H9 (cell line): ENCODE measurements at regions not wholly inside any gene's neighbourhood (a gene's known extent, or its start where the extent isn't known, plus 50 kb on each side); places are given as distances from the start of the nearest gene placed in this dataset.

Source experiments
- DNase-seq: peaks from one replicate; pipeline ENCODE4 v3.0.0-alpha.2; 2017
- H2AFZ ChIP-seq: one replicate; pipeline ENCODE4 v1.6.1; 2013; ENCODE audit warnings: mild to moderate bottlenecking, low read length, control low read depth, moderate library complexity
- H2AK5ac ChIP-seq: 2 replicates; pipeline ENCODE4 v1.6.1; 2013; ENCODE audit warnings: low read length, control low read depth, mixed read lengths; ENCODE audit not compliant: insufficient read length
- H2BK120ac ChIP-seq: one replicate; pipeline ENCODE4 v1.6.1; 2013; ENCODE audit warnings: low read depth, mild to moderate bottlenecking, low read length, control low read depth, inconsistent platforms; ENCODE audit not compliant: poor library complexity, severe bottlenecking
- H2BK12ac ChIP-seq: 2 replicates; pipeline ENCODE4 v1.6.1; 2013; ENCODE audit warnings: low read length, control low read depth, mixed read lengths, low read depth; ENCODE audit not compliant: insufficient read length
- H2BK15ac ChIP-seq: 2 replicates; pipeline ENCODE4 v1.6.1; 2013; ENCODE audit warnings: low read depth, low read length, control low read depth
- H2BK20ac ChIP-seq: one replicate; pipeline ENCODE4 v1.6.1; 2013; ENCODE audit warnings: low read depth, mild to moderate bottlenecking, low read length, control low read depth, inconsistent platforms; ENCODE audit not compliant: poor library complexity, severe bottlenecking
- H2BK5ac ChIP-seq: 2 replicates; pipeline ENCODE4 v1.6.1; 2013; ENCODE audit warnings: low read length, control low read depth, mixed read lengths; ENCODE audit not compliant: insufficient read length
- H3K14ac ChIP-seq: 2 replicates; pipeline ENCODE4 v1.6.1; 2013; ENCODE audit warnings: low read length, control low read depth; ENCODE audit not compliant: insufficient read depth
- H3K18ac ChIP-seq: 2 replicates; pipeline ENCODE4 v1.6.1; 2013; ENCODE audit warnings: low read depth, mild to moderate bottlenecking, mixed read lengths, low read length, control low read depth; ENCODE audit not compliant: insufficient read length
- H3K23ac ChIP-seq: 2 replicates; pipeline ENCODE4 v1.6.1; 2013; ENCODE audit warnings: low read length, control low read depth, mixed read lengths, low read depth; ENCODE audit not compliant: insufficient read length
- H3K23me2 ChIP-seq: 2 replicates; pipeline ENCODE4 v1.6.1; 2013; ENCODE audit warnings: low read depth, mild to moderate bottlenecking, mixed read lengths, low read length, control low read depth; ENCODE audit not compliant: insufficient read length, poor library complexity, severe bottlenecking
- H3K27ac ChIP-seq: 2 replicates; pipeline ENCODE4 v1.5.1; 2013; ENCODE audit warnings: low read length, control low read depth, mixed read lengths, low read depth; ENCODE audit not compliant: insufficient read length
- H3K27me3 ChIP-seq: 2 replicates; pipeline ENCODE4 v1.6.1; 2013; ENCODE audit warnings: low read length, control low read depth, inconsistent platforms; ENCODE audit not compliant: insufficient read depth
- H3K4ac ChIP-seq: 2 replicates; pipeline ENCODE4 v1.6.1; 2013; ENCODE audit warnings: low read depth, mild to moderate bottlenecking, control low read depth, inconsistent platforms, low read length, moderate library complexity
- H3K4me1 ChIP-seq: 2 replicates; pipeline ENCODE4 v1.6.1; 2013; ENCODE audit warnings: low read length, control low read depth, inconsistent platforms; ENCODE audit not compliant: insufficient read depth
- H3K4me2 ChIP-seq: 2 replicates; pipeline ENCODE4 v1.6.1; 2013; ENCODE audit warnings: low read length, control low read depth, mixed read lengths; ENCODE audit not compliant: insufficient read length, insufficient read depth
- H3K56ac ChIP-seq: 2 replicates; pipeline ENCODE4 v1.6.1; 2013; ENCODE audit warnings: low read depth, mild to moderate bottlenecking, mixed read lengths, low read length, control low read depth; ENCODE audit not compliant: insufficient read length
- H3K79me1 ChIP-seq: 2 replicates; pipeline ENCODE4 v1.6.1; 2013; ENCODE audit warnings: low read depth, mild to moderate bottlenecking, moderate library complexity, low read length, control low read depth, inconsistent platforms; ENCODE audit not compliant: insufficient read depth, poor library complexity, severe bottlenecking
- H3K79me2 ChIP-seq: 2 replicates; pipeline ENCODE4 v1.6.1; 2013; ENCODE audit warnings: low read length, control low read depth, inconsistent platforms; ENCODE audit not compliant: insufficient read depth
- H3K9ac ChIP-seq: 2 replicates; pipeline ENCODE4 v1.6.1; 2013; ENCODE audit warnings: low read length, control low read depth, mixed read lengths; ENCODE audit not compliant: insufficient read length; ENCODE audit errors: extremely low read depth
- H3K9me3 ChIP-seq: one replicate; pipeline ENCODE4 v1.6.1; 2013; ENCODE audit warnings: low read depth, low read length, inconsistent platforms; ENCODE audit not compliant: control insufficient read depth
- H3T11ph ChIP-seq: one replicate; pipeline ENCODE4 v1.6.1; 2013; ENCODE audit warnings: mild to moderate bottlenecking, low read length, control low read depth, inconsistent platforms
- H4K20me1 ChIP-seq: one replicate; pipeline ENCODE4 v1.6.1; 2013; ENCODE audit not compliant: control insufficient read depth, insufficient read length, insufficient read depth
- H4K5ac ChIP-seq: 2 replicates; pipeline ENCODE4 v1.6.1; 2013; ENCODE audit warnings: low read depth, mild to moderate bottlenecking, mixed read lengths, low read length, control low read depth; ENCODE audit not compliant: insufficient read length
- H4K8ac ChIP-seq: replicated peaks from 2 replicates; pipeline ENCODE4 v1.6.1; 2013; ENCODE audit warnings: low read length, control low read depth, mixed read lengths, low read depth; ENCODE audit not compliant: insufficient read length
- H4K91ac ChIP-seq: 2 replicates; pipeline ENCODE4 v1.6.1; 2013; ENCODE audit warnings: low read depth, mild to moderate bottlenecking, moderate library complexity, mixed read lengths, low read length, control low read depth; ENCODE audit not compliant: insufficient read length
- H3K27ac Mint-ChIP-seq, 3 experiments: 2 replicates in 2 of 3; 3 replicates in 1 of 3; pipeline ENCODE4 v1.8.0; 2020 to 2021; ENCODE audit warnings: mixed read lengths in 3 of 3, mild to moderate bottlenecking in 1 of 3, moderate library complexity in 1 of 3
- H3K27me3 Mint-ChIP-seq: 2 replicates; pipeline ENCODE4 v1.8.0; 2021; ENCODE audit warnings: low read depth, mild to moderate bottlenecking, moderate library complexity, mixed read lengths
- H3K36me3 Mint-ChIP-seq, 3 experiments: 2 replicates in 2 of 3; 3 replicates in 1 of 3; pipeline ENCODE4 v1.8.0; 2020 to 2021; ENCODE audit warnings: low read depth in 3 of 3, mixed read lengths in 3 of 3; ENCODE audit not compliant: insufficient read depth in 1 of 3
- H3K4me1 Mint-ChIP-seq, 2 experiments: 2 replicates each; pipeline ENCODE4 v1.8.0; 2020; ENCODE audit warnings: mixed read lengths in 2 of 2
- H3K4me3 Mint-ChIP-seq, 2 experiments: 2 replicates in 1 of 2; 3 replicates in 1 of 2; pipeline ENCODE4 v1.8.0; 2020 to 2021; ENCODE audit warnings: mild to moderate bottlenecking in 2 of 2, mixed read lengths in 2 of 2, moderate library complexity in 1 of 2
- H3K9me3 Mint-ChIP-seq, 2 experiments: 2 replicates in 1 of 2; 3 replicates in 1 of 2; pipeline ENCODE4 v1.8.0; 2020; ENCODE audit warnings: mild to moderate bottlenecking in 2 of 2, mixed read lengths in 2 of 2, moderate library complexity in 1 of 2
- WGBS: extraction: QIAGEN DNeasy Blood & Tissue Kit; methylation state at CpG from one replicate; pipeline ENCODE4 v1.1.7; 2013; ENCODE audit warnings: missing lambda C conversion rate, low lambda C conversion rate, mixed read lengths; ENCODE audit not compliant: insufficient read length; ENCODE audit errors: extremely low coverage; 5-methylcytosine and 5-hydroxymethylcytosine counted together
- TF ChIP-seq, protein P1 (sequence below): fragments of 200-600 bp; sonication (generic); conservative IDR thresholded peaks from 3 replicates; pipeline ENCODE4 v1.8.0; 2021; ENCODE audit warnings: antibody characterized with exemption, mild to moderate bottlenecking

DNA sequence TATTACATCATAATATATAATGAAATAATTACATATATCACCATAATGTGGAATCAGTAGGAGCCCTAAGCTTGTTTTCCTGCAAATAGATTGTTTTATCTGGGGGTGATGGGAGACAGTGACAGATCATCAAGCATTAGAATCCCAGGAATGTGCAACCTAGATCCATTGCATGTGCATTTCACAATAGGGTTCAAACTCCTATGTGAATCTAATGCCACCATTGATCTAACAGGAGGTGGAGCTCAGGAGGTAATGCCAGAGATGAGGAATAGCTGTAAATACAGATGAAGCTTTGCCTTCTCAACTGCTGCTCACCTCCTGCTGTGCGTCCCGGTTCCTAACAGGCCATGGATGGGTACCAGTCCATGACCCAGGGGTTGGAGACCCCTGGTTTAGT is 63.8 kb upstream of the CHORDC1 start:
- Histone ChIP-seq H4K91ac (no peak overlapping the region), H3T11ph (no peak overlapping the region), H2BK120ac (no peak overlapping the region), H3K4ac (no peak overlapping the region), H4K8ac (no peak overlapping the region), H3K14ac (no peak overlapping the region), H2AK5ac (no peak overlapping the region), H3K79me1 (no peaks in the 10 kb centered on the region), H4K20me1 (no peaks in the 10 kb centered on the region), H3K4me1 (no peaks in the 10 kb centered on the region), H2BK20ac (no peak overlapping the region), H2BK5ac (no peak overlapping the region), H3K23ac (no peak overlapping the region), H3K9me3 (no peaks in the 10 kb centered on the region), H4K5ac (no peak overlapping the region), H2BK12ac (no peak overlapping the region), H3K56ac (no peak overlapping the region), H2AFZ (no peak overlapping the region), H3K23me2 (no peaks in the 10 kb centered on the region), H3K18ac (no peak overlapping the region), H3K27ac (no peak overlapping the region), H3K79me2 (no peaks in the 10 kb centered on the region), H3K9ac (no peak overlapping the region), H2BK15ac (no peak overlapping the region), H3K27me3 (no peaks in the 10 kb centered on the region), H3K4me2 (no peak overlapping the region)
- H3K27ac Mint-ChIP-seq = no peak overlapping the region
- no peaks in the 10 kb centered on the region; a peak in 1 of 7 replicates for H3K36me3 Mint-ChIP-seq
- H3K9me3 Mint-ChIP-seq = peaks cover 0 to 2% of the 10 kb centered on the region in 2 experiments; a peak in 1 of 5 replicates
- H3K4me3 Mint-ChIP-seq = no peak overlapping the region
- DNase-seq = no peak
- peaks cover 3 to 5% of the 10 kb centered on the region in 2 experiments; a peak in 2 of 4 replicates for H3K4me1 Mint-ChIP-seq
- H3K27me3 Mint-ChIP-seq = no peaks in the 10 kb centered on the region
- TF ChIP-seq, protein P1, sequence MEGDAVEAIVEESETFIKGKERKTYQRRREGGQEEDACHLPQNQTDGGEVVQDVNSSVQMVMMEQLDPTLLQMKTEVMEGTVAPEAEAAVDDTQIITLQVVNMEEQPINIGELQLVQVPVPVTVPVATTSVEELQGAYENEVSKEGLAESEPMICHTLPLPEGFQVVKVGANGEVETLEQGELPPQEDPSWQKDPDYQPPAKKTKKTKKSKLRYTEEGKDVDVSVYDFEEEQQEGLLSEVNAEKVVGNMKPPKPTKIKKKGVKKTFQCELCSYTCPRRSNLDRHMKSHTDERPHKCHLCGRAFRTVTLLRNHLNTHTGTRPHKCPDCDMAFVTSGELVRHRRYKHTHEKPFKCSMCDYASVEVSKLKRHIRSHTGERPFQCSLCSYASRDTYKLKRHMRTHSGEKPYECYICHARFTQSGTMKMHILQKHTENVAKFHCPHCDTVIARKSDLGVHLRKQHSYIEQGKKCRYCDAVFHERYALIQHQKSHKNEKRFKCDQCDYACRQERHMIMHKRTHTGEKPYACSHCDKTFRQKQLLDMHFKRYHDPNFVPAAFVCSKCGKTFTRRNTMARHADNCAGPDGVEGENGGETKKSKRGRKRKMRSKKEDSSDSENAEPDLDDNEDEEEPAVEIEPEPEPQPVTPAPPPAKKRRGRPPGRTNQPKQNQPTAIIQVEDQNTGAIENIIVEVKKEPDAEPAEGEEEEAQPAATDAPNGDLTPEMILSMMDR = no peak
- no CpG with 5 or more reads among the region's 2 CpGs for WGBS
